ENCODE measurements at regions not wholly inside any gene's neighbourhood (a gene's known extent, or its start where the extent isn't known, plus 50 kb on each side); places are given as distances from the start of the nearest gene placed in this dataset.

GRCh38 chr4:160880180-160880579 lies 1283.6 kb downstream of the FSTL5 start:
- TF ChIP-seq POLR2A (IDR thresholded peaks at IDR 0.05), result no peak
- TF ChIP-seq, protein P1, sequence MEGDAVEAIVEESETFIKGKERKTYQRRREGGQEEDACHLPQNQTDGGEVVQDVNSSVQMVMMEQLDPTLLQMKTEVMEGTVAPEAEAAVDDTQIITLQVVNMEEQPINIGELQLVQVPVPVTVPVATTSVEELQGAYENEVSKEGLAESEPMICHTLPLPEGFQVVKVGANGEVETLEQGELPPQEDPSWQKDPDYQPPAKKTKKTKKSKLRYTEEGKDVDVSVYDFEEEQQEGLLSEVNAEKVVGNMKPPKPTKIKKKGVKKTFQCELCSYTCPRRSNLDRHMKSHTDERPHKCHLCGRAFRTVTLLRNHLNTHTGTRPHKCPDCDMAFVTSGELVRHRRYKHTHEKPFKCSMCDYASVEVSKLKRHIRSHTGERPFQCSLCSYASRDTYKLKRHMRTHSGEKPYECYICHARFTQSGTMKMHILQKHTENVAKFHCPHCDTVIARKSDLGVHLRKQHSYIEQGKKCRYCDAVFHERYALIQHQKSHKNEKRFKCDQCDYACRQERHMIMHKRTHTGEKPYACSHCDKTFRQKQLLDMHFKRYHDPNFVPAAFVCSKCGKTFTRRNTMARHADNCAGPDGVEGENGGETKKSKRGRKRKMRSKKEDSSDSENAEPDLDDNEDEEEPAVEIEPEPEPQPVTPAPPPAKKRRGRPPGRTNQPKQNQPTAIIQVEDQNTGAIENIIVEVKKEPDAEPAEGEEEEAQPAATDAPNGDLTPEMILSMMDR (IDR thresholded peaks at IDR 0.05), result no peak

Data from lower leg skin (tissue), 3 donors.